SU-DHL-6 (cell line): ENCODE measurements at regions not wholly inside any gene's neighbourhood (a gene's known extent, or its start where the extent isn't known, plus 50 kb on each side); places are given as distances from the start of the nearest gene placed in this dataset.

Source experiments
- EZH2phosphoT487 ChIP-seq: fragments of 200-600 bp; sonication (generic), shearing (Covaris generic); conservative IDR thresholded peaks from 2 replicates; pipeline ENCODE4 v1.6.1; 2018; ENCODE audit warnings: mild to moderate bottlenecking, antibody characterized with exemption, low read length, moderate library complexity, mixed read lengths
- TF ChIP-seq, protein P1 (sequence below): fragments of 200-600 bp; sonication (generic); IDR thresholded peaks from one replicate; pipeline ENCODE4 v1.5.1; 2017; ENCODE audit warnings: antibody characterized with exemption, mild to moderate bottlenecking, low read length, moderate library complexity; ENCODE audit not compliant: insufficient read depth, poor library complexity, severe bottlenecking

DNA sequence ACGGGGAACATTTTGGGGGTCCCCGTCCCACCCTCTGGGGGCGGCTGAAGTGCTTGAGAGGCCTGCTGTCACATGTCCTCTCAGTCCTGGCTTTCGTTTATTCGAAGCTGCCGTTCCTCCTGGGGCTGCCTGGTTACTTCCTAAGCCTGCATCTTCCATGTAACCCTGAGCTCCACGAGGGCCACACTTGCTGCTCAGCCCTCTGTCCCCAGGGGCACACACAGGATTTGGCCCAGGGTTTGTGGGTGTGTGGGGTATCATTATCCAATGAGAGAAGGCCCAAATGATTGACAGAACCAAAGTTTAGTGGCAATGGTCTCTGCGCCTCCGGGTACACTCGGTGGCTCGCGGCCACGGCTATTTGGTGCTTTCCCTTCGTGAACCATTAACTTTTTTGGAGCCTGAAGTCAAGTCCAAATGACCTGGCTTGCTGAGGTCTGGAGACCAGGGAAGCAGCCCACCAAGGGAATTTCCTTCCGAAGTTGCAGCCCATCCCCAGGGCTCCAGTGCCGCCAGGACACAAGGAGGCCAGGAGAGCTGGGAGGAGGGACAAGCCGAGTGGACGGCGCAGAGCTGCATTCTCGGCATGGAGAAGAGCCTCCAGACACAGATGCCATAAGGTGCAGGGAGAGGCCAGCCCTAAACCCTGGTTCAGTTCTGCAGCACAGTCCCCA is 131.4 kb upstream of the FOXF1 start:
- TF ChIP-seq, protein P1, sequence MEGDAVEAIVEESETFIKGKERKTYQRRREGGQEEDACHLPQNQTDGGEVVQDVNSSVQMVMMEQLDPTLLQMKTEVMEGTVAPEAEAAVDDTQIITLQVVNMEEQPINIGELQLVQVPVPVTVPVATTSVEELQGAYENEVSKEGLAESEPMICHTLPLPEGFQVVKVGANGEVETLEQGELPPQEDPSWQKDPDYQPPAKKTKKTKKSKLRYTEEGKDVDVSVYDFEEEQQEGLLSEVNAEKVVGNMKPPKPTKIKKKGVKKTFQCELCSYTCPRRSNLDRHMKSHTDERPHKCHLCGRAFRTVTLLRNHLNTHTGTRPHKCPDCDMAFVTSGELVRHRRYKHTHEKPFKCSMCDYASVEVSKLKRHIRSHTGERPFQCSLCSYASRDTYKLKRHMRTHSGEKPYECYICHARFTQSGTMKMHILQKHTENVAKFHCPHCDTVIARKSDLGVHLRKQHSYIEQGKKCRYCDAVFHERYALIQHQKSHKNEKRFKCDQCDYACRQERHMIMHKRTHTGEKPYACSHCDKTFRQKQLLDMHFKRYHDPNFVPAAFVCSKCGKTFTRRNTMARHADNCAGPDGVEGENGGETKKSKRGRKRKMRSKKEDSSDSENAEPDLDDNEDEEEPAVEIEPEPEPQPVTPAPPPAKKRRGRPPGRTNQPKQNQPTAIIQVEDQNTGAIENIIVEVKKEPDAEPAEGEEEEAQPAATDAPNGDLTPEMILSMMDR, result no peak
- TF ChIP-seq EZH2phosphoT487, result no peak
